ENCODE measurements at regions not wholly inside any gene's neighbourhood (a gene's known extent, or its start where the extent isn't known, plus 50 kb on each side); places are given as distances from the start of the nearest gene placed in this dataset.

GRCh38 chr9:78792745-78793144 lies 495.8 kb downstream of the PSAT1 start:
- DNase-seq: no peak
- no peak overlapping the region for H3K27ac ChIP-seq
- intact Hi-C loops (cut with DNase I): no loop called here
- H3K27me3 ChIP-seq: no peaks in the 10 kb centered on the region
- no peaks in the 10 kb centered on the region for H3K9me3 ChIP-seq
- no peaks in the 10 kb centered on the region for H3K4me1 ChIP-seq (ENCODE audit: insufficient read depth)
- no peaks in the 10 kb centered on the region for H3K36me3 ChIP-seq
- TF ChIP-seq EP300 (IDR thresholded peaks at IDR 0.05) (no peak), CTCF (IDR thresholded peaks at IDR 0.05) (no peak), POLR2A (IDR thresholded peaks at IDR 0.05) (no peak)
- no peak overlapping the region for H3K4me3 ChIP-seq
- 11 to 23% (median 20%) methylated on average over 3 of the region's 3 CpGs for WGBS, 3 donors

GRCh38 chr9:78805771-78806170 lies 508.8 kb downstream of the PSAT1 start:
- no peak for DNase-seq
- TF ChIP-seq CTCF (IDR thresholded peaks at IDR 0.05): no peak
- no peak for TF ChIP-seq EP300 (IDR thresholded peaks at IDR 0.05)
- no peak for TF ChIP-seq POLR2A (IDR thresholded peaks at IDR 0.05)
- intact Hi-C loops (cut with DNase I): no loop called here
- Histone ChIP-seq H3K4me3 (no peak overlapping the region), H3K36me3 (no peaks in the 10 kb centered on the region), H3K9me3 (no peaks in the 10 kb centered on the region), H3K27ac (no peak overlapping the region), H3K4me1 (ENCODE audit: insufficient read depth) (no peaks in the 10 kb centered on the region), H3K27me3 (no peaks in the 10 kb centered on the region)
- WGBS, 3 donors: 97 to 98% (median 97%) methylated on average over 2 of the region's 2 CpGs

GRCh38 chr9:78806492-78807160 lies 509.7 kb downstream of the PSAT1 start:
- WGBS, 3 donors: 63 to 82% (median 81%) methylated on average over 4 of the region's 4 CpGs
- Histone ChIP-seq H3K36me3 (no peaks in the 10 kb centered on the region), H3K4me1 (ENCODE audit: insufficient read depth) (no peaks in the 10 kb centered on the region), H3K9me3 (no peaks in the 10 kb centered on the region), H3K27ac (no peak overlapping the region), H3K4me3 (no peak overlapping the region), H3K27me3 (no peaks in the 10 kb centered on the region)
- intact Hi-C loops (cut with DNase I): no loop called here
- TF ChIP-seq CTCF (IDR thresholded peaks at IDR 0.05) (no peak), EP300 (IDR thresholded peaks at IDR 0.05) (no peak), POLR2A (IDR thresholded peaks at IDR 0.05) (no peak)
- DNase-seq: no peak

DNA sequence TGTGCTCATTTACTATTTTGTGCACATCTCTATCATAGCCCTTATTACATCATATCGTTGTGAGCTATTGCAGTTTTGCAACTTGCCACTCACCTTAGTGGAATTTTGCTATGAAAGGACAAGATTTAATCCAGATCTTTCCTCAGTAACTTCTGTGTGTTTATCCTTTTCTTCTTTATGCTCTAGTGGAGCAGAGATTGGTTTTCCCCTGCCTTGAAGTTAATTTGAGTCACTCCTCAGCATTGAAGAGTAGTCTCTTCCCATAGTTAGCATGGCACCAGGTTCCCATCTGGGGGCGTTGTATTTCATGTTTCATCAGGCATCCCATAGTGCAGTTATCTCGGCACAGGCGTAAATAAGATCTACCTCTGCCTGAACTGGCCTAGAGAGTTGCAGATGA lies 510.4 kb downstream of the PSAT1 start:
- H3K4me1 ChIP-seq (ENCODE audit: insufficient read depth): no peaks in the 10 kb centered on the region
- 85 to 94% (median 89%) methylated on average over 4 of the region's 4 CpGs for WGBS, 3 donors
- H3K27ac ChIP-seq: no peak overlapping the region
- no peak for DNase-seq
- no peak overlapping the region for H3K4me3 ChIP-seq
- intact Hi-C loops (cut with DNase I): no loop called here
- no peaks in the 10 kb centered on the region for H3K27me3 ChIP-seq
- TF ChIP-seq POLR2A (IDR thresholded peaks at IDR 0.05) (no peak), CTCF (IDR thresholded peaks at IDR 0.05) (no peak), EP300 (IDR thresholded peaks at IDR 0.05) (no peak)
- H3K9me3 ChIP-seq: no peaks in the 10 kb centered on the region
- no peaks in the 10 kb centered on the region for H3K36me3 ChIP-seq

Data from ovary (tissue), 7 donors.